Panc1 (cell line): ENCODE measurements at regions not wholly inside any gene's neighbourhood (a gene's known extent, or its start where the extent isn't known, plus 50 kb on each side); places are given as distances from the start of the nearest gene placed in this dataset.
"Not testable (repeated sequence)": the region's sequence is repeated elsewhere in the genome, so short reads cannot be mapped to it uniquely, and the experiment has no call there.

ENCODE experiments used
- POLR2AphosphoS5 ChIP-seq: IDR thresholded peaks from 2 replicates; pipeline ENCODE4 v1.6.1; 2012; ENCODE audit warnings: mild to moderate bottlenecking, low read depth, low read length, moderate library complexity
- REST ChIP-seq, 2 experiments: IDR thresholded peaks; 2 replicates each; pipeline ENCODE4 v1.6.1; 2011 to 2012; ENCODE audit warnings: low read depth in 2 of 2, control low read depth in 1 of 2, low read length in 1 of 2, mild to moderate bottlenecking in 1 of 2, moderate library complexity in 1 of 2; ENCODE audit not compliant: insufficient read depth in 1 of 2
- SIN3A ChIP-seq: IDR thresholded peaks from 2 replicates; pipeline ENCODE4 v1.6.1; 2012; ENCODE audit warnings: low read depth, mild to moderate bottlenecking, low read length, moderate library complexity, borderline replicate concordance; ENCODE audit not compliant: insufficient read depth
- TF ChIP-seq, protein P1 (sequence below): fragments of 450-650 bp; IDR thresholded peaks from 2 replicates; pipeline ENCODE4 v1.5.1; 2017; ENCODE audit warnings: mild to moderate bottlenecking

GRCh38 chr15:85283815-85284214 is 96.6 kb upstream of the AKAP13 start:
- TF ChIP-seq, protein P1, sequence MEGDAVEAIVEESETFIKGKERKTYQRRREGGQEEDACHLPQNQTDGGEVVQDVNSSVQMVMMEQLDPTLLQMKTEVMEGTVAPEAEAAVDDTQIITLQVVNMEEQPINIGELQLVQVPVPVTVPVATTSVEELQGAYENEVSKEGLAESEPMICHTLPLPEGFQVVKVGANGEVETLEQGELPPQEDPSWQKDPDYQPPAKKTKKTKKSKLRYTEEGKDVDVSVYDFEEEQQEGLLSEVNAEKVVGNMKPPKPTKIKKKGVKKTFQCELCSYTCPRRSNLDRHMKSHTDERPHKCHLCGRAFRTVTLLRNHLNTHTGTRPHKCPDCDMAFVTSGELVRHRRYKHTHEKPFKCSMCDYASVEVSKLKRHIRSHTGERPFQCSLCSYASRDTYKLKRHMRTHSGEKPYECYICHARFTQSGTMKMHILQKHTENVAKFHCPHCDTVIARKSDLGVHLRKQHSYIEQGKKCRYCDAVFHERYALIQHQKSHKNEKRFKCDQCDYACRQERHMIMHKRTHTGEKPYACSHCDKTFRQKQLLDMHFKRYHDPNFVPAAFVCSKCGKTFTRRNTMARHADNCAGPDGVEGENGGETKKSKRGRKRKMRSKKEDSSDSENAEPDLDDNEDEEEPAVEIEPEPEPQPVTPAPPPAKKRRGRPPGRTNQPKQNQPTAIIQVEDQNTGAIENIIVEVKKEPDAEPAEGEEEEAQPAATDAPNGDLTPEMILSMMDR: not testable (repeated sequence)
- TF ChIP-seq REST (IDR thresholded peaks at IDR 0.05; ENCODE audit: insufficient read depth in 1 of 2, low read depth in 2 of 2, low read length in 1 of 2); POLR2AphosphoS5; SIN3A: not testable (repeated sequence)
